HG03521 (cell line): ENCODE measurements at regions not wholly inside any gene's neighbourhood (a gene's known extent, or its start where the extent isn't known, plus 50 kb on each side); places are given as distances from the start of the nearest gene placed in this dataset.
"Not testable (repeated sequence)": the region's sequence is repeated elsewhere in the genome, so short reads cannot be mapped to it uniquely, and the experiment has no call there.

ENCODE experiments used
- ATAC-seq: cut with Tn5 transposase; IDR thresholded peaks from one replicate; pipeline ENCODE4 v1.9.1; 2021; ENCODE audit warnings: mild to moderate bottlenecking, moderate library complexity; ENCODE audit not compliant: unreplicated experiment

DNA sequence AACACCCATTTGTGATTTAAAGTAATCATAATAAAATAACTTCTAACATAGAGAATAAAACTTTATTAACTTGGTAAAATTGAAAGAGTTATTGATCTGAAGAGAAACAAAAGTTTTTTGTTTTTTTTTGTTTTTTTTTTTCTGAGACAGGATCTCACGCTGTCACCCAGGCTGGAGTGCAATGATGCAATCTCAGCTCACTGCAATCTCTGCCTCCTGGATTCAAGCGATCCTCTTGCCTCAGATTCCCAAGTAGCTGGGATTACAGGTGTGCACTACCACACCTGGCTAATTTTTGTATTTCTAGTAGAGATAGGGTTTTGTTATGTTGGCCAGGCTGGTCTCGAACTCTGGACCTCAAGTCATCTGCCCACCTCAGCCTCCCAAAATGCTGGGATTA is 116.5 kb upstream of the SPATA31D4 start:
- ATAC-seq: not testable (repeated sequence)

DNA sequence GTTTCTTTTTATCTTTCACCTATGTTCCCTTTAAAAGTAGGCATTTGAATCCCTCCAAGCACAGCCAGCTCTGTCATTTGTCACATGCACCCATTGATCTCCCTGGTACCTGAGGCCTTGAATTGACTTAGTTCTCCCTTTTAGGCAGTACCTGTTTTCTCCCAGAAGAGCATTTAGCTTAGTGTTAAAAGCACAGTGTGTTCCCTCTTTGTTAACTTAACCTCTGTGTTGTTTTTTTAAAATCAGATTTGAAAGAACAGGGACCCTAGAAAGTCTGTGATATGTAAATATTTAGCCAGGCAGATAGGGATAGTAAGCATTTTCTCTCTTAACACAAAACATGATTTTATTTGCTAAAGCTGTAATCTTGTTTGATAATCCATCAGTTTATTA is 113.8 kb upstream of the SPATA31D4 start:
- ATAC-seq: no peak

DNA sequence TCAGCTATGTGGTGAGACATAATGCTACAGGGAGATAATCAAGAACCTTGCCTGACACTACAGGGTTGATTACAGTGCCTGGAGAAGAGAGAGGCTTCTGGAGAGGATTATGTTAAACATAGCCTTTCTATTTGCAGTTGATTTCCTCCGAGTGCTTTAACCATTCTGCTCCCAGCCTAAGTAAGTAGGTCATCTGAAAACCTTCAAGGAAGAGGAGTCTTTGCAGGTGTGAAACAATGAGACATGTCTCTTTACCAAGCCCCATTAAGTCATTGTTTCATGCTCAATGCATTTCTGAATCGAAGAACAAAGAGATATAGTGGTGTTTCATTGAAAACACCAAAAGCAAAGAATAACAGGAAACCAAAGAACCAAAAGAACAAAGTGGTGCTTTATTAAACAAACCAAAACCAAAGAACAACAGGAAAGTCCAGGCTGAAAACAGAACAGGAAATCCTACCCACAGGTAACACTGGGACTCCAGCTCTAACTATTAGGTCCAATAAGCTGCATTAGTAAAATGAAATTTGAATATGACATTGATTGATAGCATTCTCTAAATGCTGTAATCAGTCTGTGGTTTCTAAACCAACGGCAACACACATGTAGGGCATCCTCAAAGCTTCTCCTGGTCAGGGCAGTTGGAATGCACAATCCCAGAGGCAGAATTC is 113.3 kb upstream of the SPATA31D4 start:
- peak; percentile 67 for ATAC-seq

DNA sequence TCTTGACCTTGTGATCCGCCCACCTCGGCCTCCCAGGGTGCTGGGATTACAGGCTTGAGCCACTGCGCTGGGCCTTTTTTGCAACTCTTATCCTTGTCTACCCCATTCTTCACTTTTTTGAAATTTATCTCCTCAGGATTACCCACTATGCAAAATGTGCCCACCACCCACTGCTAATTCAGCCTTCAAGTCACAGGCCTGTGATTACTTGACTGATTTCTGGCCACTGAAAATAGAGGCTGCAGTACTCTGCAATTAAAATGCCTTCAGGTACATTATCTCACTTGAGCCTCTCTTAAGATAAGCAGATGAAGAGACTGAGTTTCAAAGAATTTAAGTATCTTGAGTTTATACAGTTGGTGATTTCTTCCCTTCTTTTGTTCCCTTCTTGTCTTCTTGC is 112.4 kb upstream of the SPATA31D4 start:
- ATAC-seq: no peak

DNA sequence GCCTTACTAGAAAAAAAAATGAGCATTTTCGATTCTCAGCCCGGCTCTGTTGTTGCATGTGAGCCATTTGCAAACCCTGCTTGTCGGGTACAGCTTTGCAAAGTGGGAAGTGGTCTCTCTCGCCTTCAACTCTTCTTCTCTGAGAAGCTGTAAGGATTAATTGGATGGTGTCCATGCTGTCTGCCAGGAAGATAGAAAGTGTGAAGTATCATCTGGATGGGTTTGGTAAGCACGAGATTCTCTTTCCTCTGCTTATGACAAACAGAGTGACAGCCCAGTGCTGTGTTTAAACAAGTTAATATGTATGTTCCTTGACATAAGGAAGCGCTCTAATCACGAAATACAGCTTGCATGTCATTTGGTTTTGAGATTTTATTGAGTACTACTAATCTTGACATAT is 109.1 kb upstream of the SPATA31D4 start:
- no peak for ATAC-seq

DNA sequence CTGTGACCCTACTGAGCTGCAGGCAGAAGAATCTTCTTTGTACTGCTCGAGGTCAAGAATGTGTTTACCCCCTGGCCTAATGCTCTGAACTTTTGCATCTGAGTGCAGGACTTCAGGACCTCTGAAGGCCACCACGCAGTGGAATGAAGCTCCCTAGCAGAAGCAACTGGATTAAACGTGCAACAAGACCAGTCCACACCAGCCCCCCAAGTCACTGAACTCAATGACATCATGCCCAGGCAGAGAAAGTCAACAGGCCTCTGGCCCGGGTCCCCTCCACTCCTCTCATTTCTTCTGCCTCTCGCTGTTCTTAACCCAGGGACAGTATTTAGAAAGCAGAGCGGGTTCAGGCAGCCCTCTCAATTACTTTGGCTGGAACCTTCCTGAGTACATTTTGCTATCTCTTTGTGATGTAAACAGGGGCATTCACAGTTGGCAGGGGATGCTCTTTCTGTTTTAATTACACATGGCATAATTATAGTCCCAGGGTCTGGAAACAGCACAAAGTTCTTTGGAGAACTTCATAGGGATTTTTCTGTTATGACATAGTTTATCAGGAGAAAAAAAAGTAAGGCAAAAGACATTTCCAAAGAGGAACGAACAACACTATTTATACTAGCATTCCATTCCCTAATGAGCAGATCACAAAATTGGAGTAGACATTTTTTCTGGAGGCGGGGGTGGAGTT is 108.2 kb upstream of the SPATA31D4 start:
- ATAC-seq: no peak

DNA sequence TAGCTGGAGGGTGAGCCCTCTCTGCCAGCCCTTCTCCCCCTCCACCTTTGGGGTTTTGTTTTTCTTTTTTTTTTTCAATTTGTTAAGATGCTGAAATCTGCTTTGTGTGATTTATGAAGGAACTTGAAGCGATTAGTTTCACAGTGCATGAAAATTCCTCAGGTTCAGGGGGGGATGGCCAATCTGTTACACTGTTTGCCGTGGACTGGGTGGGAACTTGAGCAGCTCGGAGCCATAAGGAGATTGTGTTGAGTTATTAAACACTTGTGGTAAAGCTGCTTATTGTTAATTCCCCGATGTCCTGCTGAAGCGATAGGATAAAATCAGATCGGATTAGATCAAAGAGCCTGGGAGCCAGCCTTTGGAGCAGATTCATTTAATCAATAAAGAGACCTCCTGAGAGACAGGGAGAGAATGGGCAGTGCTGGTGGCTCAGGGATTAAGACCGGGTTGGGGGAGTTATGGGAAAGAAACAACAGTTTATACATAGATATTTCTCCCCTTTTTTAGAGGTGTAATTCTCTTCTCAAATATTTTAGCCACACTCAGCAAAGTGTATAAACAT is 105.8 kb upstream of the SPATA31D4 start:
- no peak for ATAC-seq

DNA sequence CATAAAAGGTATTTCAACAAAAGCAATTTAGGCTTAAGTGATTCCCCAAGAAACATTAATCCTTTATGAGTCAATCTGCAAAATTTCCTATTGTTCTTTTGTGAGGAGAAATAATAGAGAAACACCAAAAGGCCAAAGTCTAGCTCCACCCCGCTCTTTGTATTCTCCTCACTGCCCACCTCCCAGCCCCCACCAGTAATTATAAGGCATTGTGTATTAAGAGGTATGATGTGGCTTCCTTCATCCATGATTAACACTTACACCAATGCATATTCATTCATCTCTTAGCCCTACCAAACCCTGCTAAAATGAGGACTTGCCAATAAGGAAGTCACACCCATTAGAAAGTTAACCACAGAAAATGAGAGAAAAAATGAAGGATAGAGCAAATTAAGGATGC is 105.3 kb upstream of the SPATA31D4 start:
- no peak for ATAC-seq

DNA sequence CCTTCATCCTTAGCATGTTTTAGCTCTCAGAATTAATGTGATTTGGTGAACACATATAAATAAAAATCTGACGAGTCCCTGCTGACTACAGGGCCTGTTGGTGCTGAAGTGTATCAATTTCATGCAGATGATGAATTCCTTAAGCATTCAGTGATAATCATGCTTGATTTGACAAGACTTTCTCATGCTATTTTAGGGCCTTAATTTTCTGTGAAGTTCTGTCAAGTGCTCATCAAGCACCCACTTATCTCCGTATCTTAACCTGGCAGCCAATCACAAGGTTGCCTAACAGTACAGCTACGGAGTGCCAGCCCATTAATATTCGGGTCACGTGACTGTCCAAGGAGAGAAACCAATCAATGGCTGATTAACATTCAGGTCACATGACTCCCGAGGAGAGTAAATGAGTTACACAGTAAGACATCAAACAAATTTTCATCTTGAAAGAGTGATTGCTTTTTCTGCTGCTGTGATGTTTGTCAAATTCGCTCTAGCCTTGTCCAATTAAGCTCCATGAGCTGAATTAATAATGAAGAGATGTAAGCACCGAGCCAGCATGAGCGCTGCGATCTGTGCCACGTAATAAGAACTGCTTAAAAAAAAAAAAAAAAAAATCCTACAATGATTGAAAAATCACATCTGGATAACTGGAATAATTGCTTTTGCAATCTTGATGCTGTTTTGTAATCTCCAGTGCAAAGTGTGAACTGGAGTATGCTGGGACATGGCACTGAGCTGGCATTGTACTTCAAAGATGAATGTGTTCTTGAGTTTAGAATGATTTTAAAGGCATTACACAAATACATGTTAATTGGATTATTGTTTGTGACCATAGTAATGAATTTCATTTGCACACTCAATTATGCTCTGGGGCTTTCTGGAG is 104.3 kb upstream of the SPATA31D4 start:
- no peak for ATAC-seq

DNA sequence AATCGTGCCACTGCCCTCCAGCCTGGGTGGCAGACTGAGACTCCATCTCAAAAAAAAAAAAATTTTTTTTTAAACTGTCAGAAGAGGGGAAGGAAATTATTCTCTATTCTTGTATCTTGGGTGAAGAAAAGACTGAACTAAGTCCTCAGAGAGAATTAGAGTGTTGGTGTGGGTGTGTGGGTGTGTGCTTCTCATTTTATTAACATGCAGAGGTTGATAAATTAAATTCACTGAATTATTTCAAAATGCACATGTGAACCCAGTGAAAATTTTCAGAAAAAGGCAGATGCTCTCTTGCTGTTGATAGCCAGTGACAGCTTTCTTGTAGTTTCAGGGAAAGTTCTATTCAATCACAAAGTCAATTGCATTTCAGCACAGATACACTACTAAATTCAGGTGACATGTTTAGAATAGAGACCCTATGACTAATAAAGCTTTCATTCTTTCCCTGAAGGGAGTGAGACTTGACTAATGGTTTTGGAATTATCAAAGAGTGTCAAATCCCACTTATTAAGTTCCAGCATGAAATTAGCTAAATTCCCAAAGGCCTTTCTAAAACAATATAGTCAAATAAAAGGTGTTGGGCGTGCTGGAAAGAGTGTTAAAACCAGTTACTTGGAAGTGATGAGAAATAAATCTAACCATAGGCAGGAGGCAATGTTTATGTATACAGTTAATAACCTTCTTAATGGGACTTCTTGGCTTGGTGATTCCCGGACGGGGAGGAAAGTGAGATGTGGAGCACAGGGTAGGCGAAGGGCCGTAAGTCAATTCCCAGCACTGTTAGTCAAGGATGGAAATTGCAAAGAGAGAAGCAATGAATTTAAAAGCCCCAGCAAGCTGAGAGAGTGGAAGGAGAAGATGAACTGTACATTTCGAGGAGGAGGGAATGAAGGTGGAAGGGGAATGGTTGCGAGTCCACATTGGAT is 103.2 kb upstream of the SPATA31D4 start:
- ATAC-seq: no peak

DNA sequence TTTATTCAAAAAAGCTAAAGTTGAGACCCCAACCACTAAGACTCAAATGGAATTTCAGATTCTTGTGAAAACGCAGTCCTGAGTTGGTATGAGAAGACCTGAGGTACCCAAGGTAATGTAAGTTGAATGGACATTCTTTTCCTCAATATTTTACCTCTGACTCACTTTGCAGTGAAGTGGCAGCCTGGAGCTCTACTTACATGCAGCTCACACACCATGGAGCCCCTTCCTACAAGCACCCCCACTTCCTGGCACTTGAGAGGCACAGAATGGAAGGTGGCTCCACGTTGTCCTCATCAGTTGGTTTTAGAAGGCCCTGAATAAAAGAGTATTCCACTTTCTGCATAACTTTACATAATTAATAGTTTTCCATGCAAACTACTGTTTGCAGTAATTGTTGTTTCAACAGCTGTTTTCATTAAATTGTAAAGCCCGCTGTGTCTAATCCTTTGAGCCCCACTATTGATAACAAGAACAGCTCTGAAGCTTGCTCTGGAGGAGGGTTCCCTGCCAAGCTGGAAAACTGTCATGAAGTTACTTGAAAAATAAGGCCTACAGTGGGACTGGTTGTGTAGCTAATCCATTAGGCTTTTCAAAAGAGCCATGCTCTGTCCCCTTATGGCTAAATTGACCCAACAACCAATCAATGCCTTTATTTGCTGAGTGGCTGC is 102.2 kb upstream of the SPATA31D4 start:
- no peak for ATAC-seq

DNA sequence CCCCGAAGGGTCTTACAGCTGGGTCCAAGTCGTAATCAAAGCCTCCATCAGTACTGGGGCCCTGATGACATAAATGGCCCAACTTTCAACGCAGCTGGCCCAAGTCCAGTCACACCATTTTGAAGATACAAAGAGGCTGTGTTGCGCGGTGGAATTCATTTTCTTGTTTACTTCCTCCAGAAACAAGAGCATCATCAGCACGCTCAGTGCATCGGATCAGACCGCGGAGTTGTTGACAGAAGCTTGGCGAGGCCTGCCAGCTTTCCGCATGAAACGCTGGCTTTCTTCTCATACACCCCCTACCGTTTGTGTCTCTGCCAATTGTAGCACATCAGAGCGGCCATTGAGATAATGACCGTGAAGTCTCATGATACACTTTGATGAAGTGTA is 101.7 kb upstream of the SPATA31D4 start:
- ATAC-seq: no peak

DNA sequence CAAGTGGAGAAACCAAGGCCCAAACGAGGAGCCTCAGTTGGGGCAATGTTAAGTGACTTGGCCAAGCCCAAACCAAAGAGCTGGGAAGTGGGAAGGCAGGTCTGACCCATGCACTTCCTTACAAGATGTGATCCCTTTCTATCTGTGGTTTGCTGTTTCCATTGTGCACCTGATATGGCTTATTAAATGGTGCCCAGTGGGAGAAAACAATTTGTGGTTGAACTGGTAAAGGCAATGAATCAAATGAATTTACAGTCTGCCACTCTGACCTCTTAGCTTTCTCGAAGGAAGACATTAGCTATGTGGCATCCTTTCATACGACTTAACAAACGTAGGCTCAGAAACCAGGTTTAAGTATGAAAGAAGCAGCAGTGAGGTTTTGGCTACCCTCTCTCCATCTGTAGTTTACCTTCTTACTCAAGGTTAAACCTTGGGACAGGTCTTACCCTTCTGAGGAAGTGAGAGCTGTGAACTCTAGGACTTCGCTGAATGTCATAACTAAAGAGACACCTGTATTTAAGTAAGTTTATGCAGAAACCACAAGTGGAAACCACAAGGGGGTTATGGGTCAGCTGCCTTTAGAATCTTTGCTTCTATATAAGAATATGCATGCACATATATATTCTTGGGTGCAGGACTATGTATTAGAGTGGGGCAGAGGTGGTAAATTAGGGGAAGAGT is 100.5 kb upstream of the SPATA31D4 start:
- ATAC-seq: peak; percentile 77

DNA sequence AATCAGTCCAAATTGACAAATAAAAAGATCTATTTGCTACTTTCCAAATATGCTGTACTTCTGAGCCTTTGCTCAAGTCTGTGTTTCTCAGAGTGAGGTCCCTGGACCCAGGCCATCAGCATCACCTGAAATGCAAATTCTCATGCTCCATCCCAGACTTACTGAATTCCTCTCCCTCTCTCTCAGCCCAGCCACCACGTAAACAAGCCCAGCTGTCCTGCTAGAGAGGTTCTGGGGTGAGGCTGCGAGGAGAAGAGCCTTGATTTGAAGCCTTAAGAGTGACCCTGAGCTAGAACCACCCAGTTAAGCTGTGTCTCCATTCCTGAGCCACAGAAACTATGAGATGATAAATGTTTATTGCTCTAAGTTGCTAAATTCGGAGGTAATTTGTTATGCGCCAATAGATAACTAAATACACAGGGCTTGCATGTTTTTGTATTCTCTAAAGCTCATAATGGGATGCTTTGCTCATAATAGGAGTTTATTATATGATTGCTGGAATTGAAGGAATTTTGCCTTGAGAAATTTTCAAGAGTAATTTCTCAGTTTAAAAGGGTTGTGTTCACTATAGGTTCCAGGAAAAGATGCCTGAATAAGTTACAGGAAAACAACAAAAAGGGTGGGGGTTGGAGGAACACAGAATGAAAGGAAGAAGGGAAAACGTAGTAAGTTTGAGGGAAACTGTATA is 98.9 kb upstream of the SPATA31D4 start:
- ATAC-seq: no peak

DNA sequence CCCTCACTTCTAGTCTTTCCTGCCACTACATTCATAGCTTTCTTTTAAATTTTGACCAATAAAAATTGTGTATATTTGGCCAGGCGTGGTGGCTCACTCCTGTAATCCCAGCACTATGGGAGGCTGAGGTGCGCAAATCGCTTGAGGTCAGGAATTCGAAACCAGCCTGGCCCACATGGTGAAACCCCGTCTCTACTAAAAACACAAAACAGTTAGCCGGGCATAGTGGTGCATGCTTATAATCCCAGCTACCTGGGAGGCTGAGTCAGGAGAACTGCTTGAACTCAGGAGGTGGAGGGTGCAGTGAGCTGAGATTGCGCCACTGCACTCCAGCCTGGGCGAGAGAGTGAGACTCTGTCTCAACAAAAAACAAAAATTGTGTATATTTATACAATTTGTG is 97.8 kb upstream of the SPATA31D4 start:
- ATAC-seq: not testable (repeated sequence)

DNA sequence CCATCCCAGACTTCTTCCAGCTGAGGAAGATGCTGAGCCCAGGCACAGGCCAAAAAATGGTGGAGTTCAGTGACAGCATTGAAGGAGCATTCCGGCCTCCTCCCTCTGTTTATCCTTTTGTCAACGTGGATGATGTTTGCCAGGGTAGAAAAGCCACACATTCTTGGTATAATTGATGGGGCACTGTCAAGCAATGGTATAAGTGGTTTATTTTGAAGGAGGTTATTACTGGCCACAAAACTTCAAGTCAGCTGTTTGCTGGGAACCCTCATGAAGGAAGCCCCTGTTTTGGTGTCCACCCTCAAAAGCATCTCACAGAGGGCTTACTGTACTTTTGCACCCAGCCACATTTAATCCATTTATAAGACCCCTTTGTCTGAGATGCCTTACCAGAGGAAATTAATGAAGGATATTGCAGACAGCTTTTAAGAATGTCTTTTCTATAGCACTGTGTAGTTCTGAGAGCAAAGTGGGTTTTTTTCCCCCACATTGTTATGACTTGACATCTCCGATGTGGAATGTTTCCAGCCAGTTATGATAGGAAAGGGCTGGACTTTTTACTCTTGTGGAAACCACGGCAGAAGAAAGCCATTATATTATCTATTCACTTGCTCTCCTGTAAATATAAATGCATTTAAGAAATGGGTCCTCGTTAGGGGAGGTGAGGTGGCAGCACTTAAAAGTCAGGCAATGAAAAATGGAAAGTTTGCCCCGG is 95.5 kb upstream of the SPATA31D4 start:
- ATAC-seq: no peak

DNA sequence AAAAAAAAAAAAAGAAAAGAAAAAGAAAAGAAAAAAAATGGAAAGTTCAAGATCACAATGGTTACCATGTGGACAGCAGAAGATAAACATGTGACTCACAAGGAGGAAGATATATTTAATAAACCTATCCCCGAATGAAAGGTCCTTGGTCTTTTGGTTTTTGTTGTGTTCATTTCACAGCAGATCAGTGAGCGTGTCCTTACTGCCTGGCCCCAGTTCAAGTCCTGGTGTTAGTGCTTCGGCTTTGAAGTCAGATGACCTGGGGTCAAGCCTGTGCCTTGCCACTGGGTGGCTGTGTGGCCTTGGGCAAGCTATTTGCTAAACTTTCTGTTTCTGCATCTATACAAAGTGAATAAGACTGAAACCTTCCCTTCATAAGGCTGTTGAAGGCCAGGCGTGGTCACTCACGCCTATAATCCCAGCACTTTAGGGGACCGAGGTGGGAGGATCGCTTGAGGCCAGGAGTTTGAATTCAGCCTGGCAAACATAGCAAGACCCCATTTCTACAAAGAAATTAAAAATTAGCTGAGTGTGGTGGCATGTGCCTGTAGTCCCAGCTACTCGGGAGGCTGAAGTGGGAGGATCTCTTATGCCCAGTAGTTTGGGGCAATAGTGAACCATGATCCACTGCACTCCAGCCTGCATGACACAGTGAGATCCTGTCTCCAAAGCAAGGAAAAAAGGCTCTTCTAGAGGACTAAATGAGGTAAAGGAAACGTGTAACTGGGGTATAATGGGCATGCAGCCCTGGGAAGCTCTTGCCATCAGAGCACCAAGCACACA is 94.5 kb upstream of the SPATA31D4 start:
- no peak for ATAC-seq
